ENCODE measurements at regions not wholly inside any gene's neighbourhood (a gene's known extent, or its start where the extent isn't known, plus 50 kb on each side); places are given as distances from the start of the nearest gene placed in this dataset.

DNA sequence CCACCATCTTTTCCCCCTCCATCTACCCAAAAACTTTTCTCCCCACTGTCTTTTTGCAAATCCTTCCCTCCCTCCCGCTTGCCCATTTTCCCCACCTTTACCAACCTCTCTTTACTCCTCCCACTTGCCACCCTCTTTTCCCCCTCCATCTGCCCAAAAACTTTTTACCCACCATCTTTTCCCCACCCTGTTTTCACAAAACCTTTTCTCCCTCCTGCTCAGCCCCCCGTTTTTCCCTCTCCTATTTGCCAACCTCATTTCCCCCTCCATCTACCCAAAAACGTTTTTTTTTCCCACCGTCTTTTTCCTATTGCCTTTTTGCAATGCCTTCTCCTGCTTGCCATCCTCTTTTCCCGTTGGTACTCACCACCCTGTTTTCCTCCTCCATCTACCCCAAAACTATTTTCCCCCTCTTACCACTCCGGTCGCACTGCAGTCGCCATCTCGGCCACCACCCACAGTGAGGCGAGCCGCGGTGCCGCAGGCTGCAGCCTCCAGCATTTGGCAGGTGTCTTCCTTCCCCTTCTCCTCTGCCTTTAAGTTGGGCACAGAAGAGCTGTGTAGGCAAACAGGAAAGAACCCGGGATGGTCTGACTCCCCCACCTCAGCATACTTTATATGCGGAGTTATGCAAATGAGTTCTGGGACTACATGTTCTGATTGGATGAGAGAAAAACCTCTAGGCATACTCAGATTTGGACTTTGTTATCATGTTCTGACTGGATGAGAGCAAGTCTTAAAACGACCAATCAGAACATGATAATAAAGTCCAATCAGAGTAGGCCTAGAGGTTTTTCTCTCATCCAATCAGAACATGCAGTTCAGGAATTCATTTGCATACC is 121.2 kb upstream of the VPREB1 start:
- Histone ChIP-seq H3K4me1 (no peaks in the 10 kb centered on the region), H3K27me3 (no peaks in the 10 kb centered on the region), H3K4me3 (peak overlapping the region; percentile 9 to 38), H3K36me3 (ENCODE audit: low read depth, missing control alignments) (no peaks in the 10 kb centered on the region), H3K9me3 (no peaks in the 10 kb centered on the region), H3K27ac (no peak overlapping the region)
- intact Hi-C loops (cut with DNase I; ENCODE audit: low total_unique reads), result no loop called here
- TF ChIP-seq, protein P1, sequence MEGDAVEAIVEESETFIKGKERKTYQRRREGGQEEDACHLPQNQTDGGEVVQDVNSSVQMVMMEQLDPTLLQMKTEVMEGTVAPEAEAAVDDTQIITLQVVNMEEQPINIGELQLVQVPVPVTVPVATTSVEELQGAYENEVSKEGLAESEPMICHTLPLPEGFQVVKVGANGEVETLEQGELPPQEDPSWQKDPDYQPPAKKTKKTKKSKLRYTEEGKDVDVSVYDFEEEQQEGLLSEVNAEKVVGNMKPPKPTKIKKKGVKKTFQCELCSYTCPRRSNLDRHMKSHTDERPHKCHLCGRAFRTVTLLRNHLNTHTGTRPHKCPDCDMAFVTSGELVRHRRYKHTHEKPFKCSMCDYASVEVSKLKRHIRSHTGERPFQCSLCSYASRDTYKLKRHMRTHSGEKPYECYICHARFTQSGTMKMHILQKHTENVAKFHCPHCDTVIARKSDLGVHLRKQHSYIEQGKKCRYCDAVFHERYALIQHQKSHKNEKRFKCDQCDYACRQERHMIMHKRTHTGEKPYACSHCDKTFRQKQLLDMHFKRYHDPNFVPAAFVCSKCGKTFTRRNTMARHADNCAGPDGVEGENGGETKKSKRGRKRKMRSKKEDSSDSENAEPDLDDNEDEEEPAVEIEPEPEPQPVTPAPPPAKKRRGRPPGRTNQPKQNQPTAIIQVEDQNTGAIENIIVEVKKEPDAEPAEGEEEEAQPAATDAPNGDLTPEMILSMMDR (IDR thresholded peaks at IDR 0.05), result no peak
- TF ChIP-seq POLR2A (IDR thresholded peaks at IDR 0.05), result no peak
- WGBS, 2 donors, result 58 to 61% methylated on average over 16 of the region's 16 CpGs
- DNase-seq, result peak; percentile 41

DNA sequence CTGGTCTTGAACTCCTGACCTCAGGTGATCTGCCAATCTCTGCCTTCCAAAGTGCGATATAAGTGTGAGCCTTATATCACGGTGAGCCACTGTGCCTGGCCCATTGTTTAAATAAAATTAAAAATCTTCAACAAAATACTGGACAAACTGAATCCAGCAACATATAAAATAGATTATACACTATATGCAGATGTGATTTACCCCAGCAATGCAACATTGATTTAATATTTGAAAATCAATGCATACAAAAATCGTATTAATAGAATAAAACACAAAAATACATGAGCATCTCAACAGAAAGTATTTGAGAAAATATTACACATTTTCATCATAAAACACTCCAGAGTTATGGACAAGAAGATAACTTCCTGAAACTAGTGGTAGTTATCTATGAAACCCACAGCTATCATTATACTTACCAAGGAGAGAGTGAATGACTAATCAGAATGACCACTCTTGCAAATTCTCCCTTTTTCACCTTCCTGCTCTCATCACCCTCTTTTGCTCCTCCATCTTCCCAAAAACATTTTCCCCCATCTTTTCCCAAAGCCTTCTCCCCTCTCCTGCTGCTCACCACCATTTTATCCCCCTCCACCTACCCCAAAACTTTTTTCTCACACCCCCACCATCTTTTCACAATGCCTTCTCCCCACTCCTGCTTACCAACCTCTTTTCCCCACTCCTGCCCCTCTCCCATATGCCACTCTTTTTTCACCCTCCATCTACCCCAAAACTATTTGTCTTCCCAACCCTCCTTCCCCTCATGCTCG is 122.1 kb upstream of the VPREB1 start:
- TF ChIP-seq, protein P1 (IDR thresholded peaks at IDR 0.05), result no peak
- TF ChIP-seq POLR2A (IDR thresholded peaks at IDR 0.05), result no peak
- Histone ChIP-seq H3K9me3 (no peaks in the 10 kb centered on the region), H3K4me1 (no peaks in the 10 kb centered on the region), H3K27ac (no peak overlapping the region), H3K36me3 (ENCODE audit: low read depth, missing control alignments) (no peaks in the 10 kb centered on the region), H3K4me3 (peak overlapping the region; percentile 9 to 38), H3K27me3 (no peaks in the 10 kb centered on the region)
- intact Hi-C loops (cut with DNase I; ENCODE audit: low total_unique reads), result no loop called here
- no peak for DNase-seq
- 77% methylated on average over 4 of the region's 4 CpGs for WGBS, 2 donors

DNA sequence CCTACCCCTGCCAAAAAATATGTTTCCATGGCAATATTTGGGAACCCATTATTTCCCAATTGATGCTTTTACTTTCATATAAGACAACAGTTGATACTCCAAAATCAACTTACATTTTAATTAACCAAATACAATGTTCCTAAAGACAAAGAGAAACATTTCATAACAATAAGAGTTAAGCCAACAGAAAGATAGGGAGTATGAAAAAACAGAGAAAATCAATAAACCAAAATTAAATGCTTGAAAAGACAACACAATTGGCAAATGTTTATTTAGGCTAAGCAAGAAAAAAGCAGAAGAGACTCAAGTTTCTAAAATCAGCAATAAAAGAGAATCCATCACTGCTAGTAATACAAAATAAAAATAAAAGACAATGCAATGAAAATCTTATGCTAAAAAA is 123.1 kb upstream of the VPREB1 start:
- no peak overlapping the region for H3K27ac ChIP-seq
- no peaks in the 10 kb centered on the region for H3K27me3 ChIP-seq
- no peaks in the 10 kb centered on the region for H3K4me1 ChIP-seq
- no peaks in the 10 kb centered on the region for H3K9me3 ChIP-seq
- DNase-seq, result no peak
- no peaks in the 10 kb centered on the region for H3K36me3 ChIP-seq (ENCODE audit: low read depth, missing control alignments)
- H3K4me3 ChIP-seq, result no peak overlapping the region
- no peak for TF ChIP-seq POLR2A (IDR thresholded peaks at IDR 0.05)
- TF ChIP-seq, protein P1 (IDR thresholded peaks at IDR 0.05), result no peak
- intact Hi-C loops (cut with DNase I; ENCODE audit: low total_unique reads), result no loop called here

DNA sequence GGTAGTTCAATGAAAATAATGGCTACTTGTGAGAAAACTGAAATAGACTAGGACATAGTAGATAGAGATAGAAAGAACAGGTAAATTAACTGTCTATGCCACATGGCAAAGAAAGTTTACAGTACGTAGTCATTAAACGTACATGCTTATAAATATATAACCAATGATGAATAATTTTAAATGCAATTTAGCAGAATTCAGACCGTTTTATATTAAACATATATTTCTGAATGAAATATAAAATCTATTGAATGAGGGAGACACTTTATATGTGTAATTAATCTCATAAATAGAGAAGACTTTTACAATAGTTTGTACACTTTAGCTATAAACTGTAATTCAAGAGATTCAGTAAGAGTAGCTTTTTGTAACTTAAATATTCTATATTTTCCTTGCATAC is 124.4 kb upstream of the VPREB1 start:
- TF ChIP-seq, protein P1 (IDR thresholded peaks at IDR 0.05), result no peak
- TF ChIP-seq POLR2A (IDR thresholded peaks at IDR 0.05), result no peak
- no peaks in the 10 kb centered on the region for H3K36me3 ChIP-seq (ENCODE audit: low read depth, missing control alignments)
- no peak overlapping the region for H3K4me3 ChIP-seq
- no peak overlapping the region for H3K27ac ChIP-seq
- no peaks in the 10 kb centered on the region for H3K4me1 ChIP-seq
- H3K27me3 ChIP-seq, result no peaks in the 10 kb centered on the region
- 93 to 95% methylated on average over 3 of the region's 3 CpGs for WGBS, 2 donors
- DNase-seq, result no peak
- no peaks in the 10 kb centered on the region for H3K9me3 ChIP-seq
- intact Hi-C loops (cut with DNase I; ENCODE audit: low total_unique reads), result no loop called here

All from testis (tissue), 2 donors.